NCI-H146 treated with DMSO at 0.1 percent for 48 hours (cell line): ENCODE measurements at regions not wholly inside any gene's neighbourhood (a gene's known extent, or its start where the extent isn't known, plus 50 kb on each side); places are given as distances from the start of the nearest gene placed in this dataset.
A peak's percentile ranks its signal among the peaks of the same experiment; 100 is the strongest.
"Not testable (repeated sequence)": the region's sequence is repeated elsewhere in the genome, so short reads cannot be mapped to it uniquely, and the experiment has no call there.

Experiments used
- DNase-seq: peaks from one replicate; lab custom pipeline; 2025; ENCODE audit not compliant: unreplicated experiment; lab: John Stamatoyannopoulos, UW

DNA sequence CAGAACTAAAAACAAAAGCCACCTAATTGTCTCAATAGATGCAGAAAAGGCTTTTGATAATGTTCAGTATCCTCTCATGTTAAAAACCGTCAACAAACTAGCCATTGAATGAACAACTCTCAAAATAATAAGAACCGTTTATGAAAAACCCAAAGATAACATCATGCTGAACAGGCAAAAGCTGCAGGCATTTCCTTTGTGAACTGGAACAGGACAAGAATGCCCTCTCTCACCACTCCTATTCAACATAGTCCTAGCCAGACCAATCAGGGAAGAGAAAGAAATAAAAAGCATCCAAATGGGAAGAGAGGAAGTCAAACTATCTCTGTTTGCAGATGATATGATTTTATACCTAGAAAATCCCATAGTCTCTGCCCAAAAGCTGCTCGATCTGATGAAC lies 179.6 kb upstream of the EDNRB start:
- no peak for DNase-seq

DNA sequence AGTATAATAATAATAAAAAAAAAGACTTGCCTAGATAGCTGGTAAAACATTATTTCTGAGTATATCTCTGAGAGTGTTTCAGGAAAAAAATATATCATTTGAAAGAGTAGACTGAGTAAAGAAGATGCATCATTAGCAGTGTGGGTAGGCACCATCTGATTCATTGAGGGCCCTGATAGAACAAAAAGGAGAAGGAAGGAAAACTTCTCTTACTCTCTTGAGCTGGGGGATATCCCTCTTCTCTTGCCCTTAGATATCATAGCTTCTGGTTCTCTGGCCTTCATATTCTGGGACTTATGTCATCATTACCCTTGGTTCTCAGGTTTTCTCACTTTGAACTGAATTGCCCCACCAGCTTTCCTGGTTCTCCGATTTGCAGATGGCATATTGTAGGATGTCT lies 177.6 kb upstream of the EDNRB start:
- no peak for DNase-seq

DNA sequence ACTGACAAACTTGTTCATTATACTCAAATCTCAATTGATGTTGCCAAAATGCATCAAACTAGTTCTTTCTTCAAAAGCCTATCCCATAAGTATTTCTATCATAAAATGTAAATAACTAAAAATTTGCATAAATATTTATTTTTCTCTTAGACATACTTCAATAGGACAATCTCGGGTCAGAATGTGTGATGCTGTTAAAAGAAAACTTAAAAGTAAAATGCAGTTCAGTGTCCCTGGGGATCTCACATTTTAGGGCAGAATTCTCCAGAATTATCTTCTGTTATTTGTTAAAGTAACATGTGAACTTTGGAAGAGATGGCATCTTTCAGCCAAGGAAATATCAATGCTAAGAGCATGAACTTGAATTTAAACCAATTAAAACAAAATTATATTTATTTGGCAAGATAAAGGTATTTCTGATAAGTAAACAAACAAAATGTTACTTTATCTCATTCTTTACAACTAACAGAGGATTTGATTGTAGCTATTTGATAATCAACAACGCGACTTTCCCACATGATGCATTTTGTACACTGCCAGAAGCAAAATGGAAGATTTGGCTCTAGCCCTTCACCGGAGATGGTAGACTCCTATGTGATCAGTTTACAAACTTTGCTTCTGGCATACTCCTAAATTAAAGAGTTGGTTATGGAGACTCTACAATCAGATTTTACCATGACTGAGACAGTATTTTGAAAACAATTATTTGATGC lies 169.5 kb upstream of the EDNRB start:
- no peak for DNase-seq

DNA sequence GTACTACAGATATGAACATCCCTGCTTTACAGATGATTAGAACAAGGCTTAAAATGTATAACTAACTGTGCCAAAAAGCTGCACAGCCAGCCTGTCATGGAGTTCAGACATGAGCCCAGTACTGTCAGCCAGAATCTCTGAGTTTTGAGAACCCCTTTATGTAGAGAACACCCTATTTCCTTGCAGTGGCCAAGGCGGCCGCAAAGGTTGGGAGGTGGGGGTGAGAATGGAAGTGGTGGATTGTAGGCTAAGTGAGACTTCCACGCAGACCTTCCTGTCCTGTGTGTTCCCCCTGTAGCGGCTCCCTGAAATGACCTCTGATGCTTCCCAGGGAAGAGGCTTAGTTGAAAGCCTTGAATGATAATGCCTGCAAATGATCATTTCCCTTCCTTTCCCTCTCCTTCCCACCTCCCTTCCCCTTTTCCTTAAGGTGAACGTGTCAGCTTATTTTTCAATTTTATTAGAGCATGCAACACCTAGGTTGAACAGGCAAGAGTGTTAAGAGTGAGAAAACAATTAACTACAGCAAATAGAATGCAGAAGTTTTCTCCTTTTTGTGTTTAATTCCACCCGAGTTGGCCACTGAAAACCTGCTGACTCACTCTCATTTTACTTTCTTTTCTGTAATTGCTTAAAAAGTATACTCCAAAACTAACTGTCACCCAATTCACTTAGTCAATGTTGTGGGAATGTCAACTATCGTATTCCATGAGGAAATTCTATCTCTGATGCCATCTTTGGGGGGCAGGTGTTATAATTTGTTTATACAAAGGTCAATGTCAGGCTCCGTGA lies 167.0 kb upstream of the EDNRB start:
- DNase-seq: no peak

DNA sequence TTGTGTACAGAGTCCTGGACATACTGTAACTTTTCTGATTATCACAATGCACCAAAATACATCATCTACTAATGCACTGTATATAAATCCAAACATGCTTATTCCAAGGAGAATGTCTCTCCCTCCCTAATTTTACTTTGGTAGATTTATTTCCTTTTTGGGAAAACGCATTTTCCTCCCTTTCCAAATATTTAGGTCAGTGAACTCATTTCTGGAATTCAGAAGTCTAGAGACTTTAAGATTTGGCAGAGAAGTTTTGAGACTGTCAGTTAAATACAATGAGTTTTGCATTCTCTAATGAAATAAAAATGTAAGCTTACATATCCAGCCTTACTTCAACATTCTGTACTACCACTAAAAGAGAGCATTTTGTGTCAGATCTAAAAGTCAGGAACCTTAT lies 165.8 kb upstream of the EDNRB start:
- DNase-seq: no peak

DNA sequence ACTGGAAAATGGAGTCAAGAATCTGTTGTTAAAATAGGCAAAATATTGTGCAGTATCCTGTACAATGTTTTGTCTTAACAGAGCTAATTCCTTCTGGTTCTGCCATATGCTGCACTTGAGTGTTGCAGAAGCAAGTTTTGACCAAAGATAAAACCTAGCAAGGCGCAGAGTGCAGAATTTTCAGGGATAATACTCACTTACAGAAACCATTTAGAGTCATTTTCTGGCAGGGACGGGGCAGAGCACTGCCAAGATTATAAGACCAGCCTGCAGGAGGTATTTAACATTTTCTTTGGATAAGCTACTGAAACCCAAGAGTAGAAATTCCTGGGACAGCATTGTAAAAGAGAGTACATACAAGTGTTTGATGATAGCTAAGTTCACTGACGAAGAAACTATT lies 159.5 kb upstream of the EDNRB start:
- DNase-seq: no peak

DNA sequence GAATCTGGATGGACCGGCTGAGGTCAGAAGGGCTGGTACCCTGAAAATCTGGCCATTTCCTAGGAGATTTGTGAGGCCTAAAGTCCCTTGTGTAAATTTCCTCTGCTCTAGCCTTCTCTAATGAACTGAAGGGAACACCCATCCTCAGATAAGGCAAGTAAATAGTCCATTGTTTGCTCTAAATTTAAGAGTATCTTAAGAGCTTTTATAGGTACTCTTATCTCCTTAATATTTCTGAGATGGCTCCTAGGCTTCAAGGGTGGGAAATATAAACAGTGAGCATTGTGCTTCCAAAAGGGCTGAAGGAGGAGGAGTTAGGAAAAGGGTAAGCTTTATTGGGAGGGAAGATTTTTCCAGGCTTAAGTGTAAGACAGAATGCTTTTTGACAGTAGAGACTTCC lies 148.7 kb upstream of the EDNRB start:
- DNase-seq: no peak

DNA sequence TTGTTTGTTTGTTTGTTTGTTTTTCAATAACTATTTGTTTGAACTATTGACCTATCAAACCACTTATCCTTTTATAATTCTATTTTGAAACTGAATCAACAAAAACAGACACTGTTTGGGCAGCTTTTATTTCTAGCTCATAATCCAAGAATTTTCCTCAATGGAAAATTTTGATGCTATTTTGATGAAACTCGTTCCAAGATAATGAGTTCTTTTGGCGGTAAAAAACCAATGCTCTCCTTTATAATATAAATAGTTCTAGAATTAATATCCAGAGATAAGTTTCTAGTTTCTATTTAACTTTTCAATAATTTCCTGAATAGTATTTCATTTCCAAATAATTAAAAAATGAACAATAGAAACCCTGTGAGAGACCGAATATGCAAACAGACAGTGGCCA lies 146.5 kb upstream of the EDNRB start:
- no peak for DNase-seq

DNA sequence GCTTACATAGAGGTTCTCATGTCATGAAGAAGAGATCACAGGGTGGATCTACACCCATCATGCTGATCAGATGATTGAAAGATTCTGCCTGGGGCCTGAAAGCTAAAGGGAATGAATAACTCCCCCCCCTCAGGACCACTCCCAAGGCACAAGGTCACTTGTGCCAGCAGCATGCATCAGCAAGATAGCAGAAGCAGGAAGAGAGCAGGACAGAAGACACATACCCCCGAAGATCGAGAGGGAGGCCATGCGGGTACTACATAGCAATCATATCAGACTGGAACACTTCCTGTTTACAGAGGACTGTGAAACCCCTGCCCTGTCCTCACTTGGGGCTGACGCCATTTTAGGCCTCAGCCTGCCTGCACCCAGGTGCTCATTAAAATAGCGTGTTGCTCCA lies 143.2 kb upstream of the EDNRB start:
- DNase-seq: no peak

DNA sequence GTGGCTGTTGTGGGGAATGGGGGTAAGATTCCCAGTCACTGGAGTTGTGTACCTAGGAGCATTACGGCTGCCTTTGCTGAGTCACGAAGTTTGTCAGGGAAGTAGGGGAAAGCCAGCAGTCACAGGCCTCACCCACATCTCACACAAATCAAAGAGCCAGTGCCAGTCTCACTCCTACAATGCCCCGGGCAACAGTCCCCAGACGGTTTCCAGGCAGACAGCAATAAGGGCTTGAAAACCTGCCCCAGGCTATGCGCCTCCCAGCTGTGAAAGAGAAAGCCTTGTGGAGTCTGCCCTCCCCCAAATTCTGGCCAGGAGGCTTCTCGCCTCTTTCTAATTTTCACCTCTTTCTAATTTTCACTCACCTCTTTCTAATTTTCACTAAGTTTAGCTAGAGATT lies 142.3 kb upstream of the EDNRB start:
- DNase-seq: peak; percentile 18

DNA sequence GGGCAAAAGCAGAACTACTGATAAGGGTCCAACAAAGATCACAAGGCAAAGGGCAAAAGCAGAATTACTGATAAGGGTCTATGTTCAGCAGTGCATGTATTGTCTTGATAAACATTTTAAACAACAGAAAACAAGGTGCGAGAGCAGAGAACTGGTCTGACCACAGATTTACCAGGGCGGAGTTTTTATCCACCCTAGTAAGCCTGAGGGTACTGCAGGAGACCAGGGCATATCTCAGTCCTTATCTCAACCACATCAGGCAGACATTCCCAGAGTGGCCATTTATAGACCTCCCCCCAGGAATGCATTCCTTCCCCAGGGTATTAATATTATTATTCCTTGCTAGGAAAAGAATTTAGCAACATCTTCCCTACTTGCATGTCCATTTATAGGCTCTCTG lies 138.2 kb upstream of the EDNRB start:
- not testable (repeated sequence) for DNase-seq

DNA sequence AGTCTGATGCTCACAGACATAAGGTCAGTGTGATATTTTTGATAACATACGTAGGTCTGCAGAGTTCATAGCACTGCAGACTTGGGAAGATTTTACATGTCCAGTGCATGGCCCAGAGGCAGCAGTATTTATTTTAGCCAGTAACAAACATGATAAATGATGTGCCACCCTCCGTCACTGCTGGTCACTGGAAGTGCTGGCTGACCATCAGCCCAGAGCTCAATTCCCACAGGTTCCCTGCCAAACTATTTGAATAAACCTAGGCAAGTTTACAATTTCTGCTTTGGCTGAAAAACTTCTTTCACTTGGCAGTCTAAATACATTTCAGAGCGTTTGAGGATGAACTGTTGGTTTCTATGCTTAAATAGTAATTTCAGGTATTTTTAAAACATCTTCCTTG lies 135.5 kb upstream of the EDNRB start:
- DNase-seq: no peak

DNA sequence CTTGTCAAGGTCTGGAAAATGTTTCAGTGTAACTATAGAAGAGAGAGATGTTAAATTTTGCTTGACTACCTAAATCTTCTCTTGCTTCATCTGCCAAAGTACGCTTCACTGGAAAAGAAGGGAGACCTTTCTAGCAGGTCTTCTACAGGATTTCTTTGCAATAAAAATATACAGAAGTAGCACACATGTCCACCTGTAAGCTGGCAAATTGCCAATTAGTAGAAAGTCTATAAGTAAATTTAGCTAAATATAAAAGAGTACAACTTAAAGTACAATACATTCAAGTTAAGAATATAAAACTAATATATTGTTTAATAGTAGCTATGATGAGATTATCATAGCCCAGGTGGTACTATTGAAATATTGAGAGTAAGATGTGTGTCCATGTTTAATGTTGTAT lies 128.5 kb upstream of the EDNRB start:
- no peak for DNase-seq

DNA sequence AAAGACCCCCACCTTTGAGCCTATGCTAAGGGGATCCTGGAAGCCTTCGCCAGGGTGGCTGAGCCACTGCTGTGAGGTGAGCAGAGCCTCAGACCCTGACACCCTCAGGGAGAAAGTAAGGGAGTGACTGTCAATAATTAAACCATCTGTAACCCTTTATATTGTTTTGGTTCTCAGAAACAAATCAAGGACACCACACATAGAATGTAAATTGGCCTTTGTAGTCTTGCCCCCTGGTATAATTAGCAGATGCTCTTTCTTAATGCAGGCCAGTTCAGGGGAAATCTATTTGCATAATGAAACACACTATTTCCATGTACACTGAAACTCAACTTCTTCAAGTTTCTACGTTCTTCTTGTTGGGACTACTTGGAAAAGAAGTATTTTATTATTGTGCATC lies 127.7 kb upstream of the EDNRB start:
- DNase-seq: no peak

DNA sequence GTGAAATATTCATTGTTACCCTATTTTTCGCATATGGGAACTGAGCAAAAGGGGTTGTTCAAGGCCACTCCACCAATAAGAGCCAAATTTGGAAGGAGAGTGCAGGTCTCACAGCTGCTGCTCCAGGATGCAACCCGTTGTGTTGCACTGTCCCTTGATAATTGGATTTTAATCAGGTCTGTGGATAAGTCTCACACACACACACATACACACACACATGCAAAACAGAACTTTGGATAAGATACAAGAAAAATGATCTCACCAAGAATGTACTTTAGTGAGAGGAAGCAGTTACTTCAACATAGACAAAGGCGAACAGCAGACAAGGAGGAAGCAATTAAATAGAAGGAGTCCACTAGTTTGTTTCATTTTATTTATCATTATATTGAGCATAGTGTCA lies 127.3 kb upstream of the EDNRB start:
- DNase-seq: no peak

DNA sequence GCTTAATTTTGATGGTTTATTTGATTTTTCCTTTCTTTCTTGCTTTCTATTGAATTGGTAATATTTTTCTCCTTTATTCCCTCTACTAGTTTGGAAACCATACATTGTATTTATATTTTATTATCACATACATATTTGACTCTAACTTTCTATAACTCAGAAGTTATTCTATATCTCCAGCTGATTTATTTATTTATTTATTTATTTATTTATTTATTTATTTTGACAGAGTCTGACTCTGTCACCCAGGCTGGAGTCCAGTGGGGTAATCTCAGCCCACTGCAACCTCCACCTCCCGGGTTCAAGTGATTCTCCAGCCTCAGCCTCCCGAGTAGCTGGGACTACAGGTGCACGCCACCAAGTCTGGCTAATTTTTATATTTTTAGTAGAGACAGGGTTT lies 122.7 kb upstream of the EDNRB start:
- not testable (repeated sequence) for DNase-seq

DNA sequence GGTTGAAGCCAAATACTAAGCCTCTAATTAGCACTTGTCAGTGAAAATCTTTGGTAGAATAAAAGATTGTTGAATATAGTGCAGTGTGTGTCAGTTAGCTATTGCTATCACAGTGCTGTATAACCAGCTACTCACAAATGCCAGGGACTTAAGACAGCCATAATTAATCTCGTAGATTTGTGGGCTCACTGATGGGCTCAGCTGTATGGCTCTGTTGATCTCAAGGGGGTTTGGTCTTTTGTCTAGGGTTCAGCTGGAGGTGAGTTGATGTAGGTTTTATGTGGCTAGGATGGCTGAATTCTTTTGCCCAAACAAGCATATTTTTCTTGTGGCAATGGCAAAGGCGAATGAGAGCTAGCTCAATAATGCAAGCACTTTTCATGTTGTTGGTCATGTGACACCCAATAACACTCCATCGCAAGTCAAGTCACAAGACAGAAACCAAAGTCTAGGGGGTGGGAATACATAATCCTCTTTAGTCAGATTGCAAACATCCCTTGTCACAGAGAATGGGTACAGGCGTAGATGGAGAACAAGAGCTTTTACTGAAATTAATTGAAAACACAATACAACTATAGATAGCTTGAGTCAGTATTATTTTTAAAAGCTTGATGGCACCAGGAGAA lies 121.7 kb upstream of the EDNRB start:
- no peak for DNase-seq

DNA sequence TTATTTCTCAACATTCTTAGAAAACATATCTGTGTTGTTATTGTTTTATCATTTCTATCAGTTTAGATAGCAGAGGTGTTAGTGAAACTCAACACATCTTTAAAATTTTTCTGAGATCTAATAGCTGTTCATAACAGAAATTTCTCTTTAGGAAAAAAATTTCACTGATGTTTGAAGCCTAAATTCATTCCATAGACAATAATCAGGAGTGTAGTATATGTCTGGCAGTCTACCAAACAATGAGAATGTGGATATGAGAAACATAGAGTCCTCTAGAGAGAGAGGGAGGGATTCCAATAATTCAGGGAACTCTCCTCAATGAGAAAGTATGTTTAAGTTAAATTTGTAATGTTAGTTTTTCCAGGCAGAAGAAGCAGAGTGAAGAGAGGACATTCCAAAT lies 118.2 kb upstream of the EDNRB start:
- DNase-seq: no peak

DNA sequence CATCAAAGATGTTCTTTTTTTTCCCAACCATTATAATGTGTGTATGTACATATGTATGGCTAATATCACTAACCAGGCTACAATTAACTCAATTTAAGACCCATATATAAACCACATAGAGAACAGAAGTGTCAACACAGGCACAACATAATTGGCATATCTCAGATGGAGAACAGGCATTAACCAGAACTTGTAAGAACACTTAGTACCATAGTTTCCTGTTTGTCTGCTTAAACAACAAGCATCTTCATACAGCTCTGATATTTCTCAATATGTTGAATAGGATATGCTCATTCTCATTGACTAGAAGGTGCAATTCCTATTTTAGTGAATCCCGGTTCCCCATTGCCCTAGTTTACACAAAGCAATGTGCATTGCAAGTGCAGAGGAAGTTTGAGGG lies 116.9 kb upstream of the EDNRB start:
- DNase-seq: no peak

DNA sequence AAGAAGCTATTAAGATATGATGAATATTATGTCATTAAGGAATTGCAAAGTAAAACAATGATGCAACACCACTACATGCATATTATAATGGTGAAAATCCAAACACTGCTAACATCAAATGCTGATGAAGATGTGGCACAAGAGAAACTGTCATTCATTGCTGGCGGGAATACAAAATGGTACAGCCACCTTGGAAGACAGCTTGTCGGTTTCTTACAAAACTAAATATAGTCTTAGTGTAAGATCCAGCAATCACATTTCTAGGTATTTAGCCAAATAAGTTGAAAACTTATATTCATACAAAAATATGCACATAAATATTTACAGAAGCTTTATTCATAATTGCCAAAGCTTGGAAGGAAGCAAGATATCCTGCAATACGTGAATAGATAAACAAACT lies 114.9 kb upstream of the EDNRB start:
- DNase-seq: no peak

DNA sequence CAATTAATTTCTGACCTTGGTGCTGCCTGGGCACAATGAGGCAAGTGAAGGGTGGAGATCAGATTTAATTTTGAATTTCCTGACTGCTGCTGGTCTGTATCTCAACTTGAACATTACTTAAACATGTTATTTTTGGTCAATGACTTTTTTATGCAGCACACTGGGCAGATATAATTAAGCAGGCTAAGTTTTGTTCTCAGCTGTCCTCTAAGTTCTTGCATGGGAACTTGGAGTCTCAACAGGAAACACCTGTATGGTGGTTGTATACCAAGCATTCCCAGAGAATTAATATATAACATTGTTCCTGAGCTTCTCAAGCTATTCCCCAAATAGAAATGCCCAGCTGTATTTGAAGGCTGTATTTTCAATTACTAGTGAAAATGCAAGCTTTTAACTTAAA lies 113.5 kb upstream of the EDNRB start:
- DNase-seq: no peak

DNA sequence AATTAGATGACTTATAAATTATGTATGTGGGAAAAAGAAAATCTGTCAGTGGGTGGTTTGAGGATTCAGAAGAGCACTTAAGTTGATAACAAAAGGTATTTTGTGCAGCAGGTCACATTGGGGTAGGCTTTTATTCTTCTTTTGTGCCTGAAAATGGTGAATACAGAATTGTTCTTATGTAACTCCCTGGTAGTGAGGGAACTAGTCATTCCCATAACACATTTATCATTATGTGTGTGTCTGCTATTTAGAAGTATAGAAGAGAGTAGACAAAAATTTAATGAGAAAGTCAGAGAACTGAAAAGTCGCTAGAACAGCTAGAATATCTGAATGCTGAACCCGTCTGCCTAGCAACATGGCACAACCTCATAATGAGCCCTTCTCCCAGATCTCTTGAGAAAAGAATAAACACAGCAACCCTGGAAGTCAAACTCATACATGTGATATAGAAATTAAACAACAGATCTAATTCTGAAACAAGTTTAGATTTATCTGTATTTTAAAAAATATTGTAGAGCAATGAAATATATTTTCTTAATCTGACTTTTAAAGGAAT lies 111.8 kb upstream of the EDNRB start:
- no peak for DNase-seq
